NCI-H748 (cell line): ENCODE measurements at regions not wholly inside any gene's neighbourhood (a gene's known extent, or its start where the extent isn't known, plus 50 kb on each side); places are given as distances from the start of the nearest gene placed in this dataset.

ENCODE experiments used
- DNase-seq: peaks from one replicate; lab custom pipeline; 2025; ENCODE audit not compliant: unreplicated experiment; lab: John Stamatoyannopoulos, UW

- no peak for DNase-seq
Observed at GRCh38 chr16:85289760-85290625, 177.7 kb upstream of the CIBAR2 start.

- no peak for DNase-seq
Observed at GRCh38 chr16:85290626-85291301, 178.5 kb upstream of the CIBAR2 start.

- no peak for DNase-seq
Observed at GRCh38 chr16:85291302-85292148, 179.3 kb upstream of the CIBAR2 start.

- DNase-seq = no peak
Observed at GRCh38 chr16:85293458-85293857, 181.2 kb upstream of the CIBAR2 start.

GRCh38 chr16:85293904-85294642 is 181.8 kb upstream of the CIBAR2 start:
- no peak for DNase-seq

GRCh38 chr16:85294810-85295508 is 182.7 kb upstream of the CIBAR2 start:
- no peak for DNase-seq

- peak; percentile 35 for DNase-seq
Observed at GRCh38 chr16:85296859-85297660, 184.8 kb upstream of the CIBAR2 start.

- no peak for DNase-seq
Observed at GRCh38 chr16:85297881-85298280, 185.6 kb upstream of the CIBAR2 start.

GRCh38 chr16:85300406-85300968 is 188.2 kb upstream of the CIBAR2 start:
- no peak for DNase-seq

GRCh38 chr16:85301231-85301630 is 189.0 kb upstream of the CIBAR2 start:
- DNase-seq = no peak

- DNase-seq = no peak
Observed at GRCh38 chr16:85302018-85302847, 190.0 kb upstream of the CIBAR2 start.

GRCh38 chr16:85302848-85303353 is 190.6 kb upstream of the CIBAR2 start:
- DNase-seq = no peak

GRCh38 chr16:85303354-85303883 is 191.1 kb upstream of the CIBAR2 start:
- DNase-seq = no peak

- DNase-seq = no peak
Observed at GRCh38 chr16:85304337-85304736, 192.1 kb upstream of the CIBAR2 start.

GRCh38 chr16:85306071-85306792 is 194.0 kb upstream of the CIBAR2 start:
- DNase-seq = peak; percentile 7

- no peak for DNase-seq
Observed at GRCh38 chr16:85306793-85307551, 194.7 kb upstream of the CIBAR2 start.
